ENCODE measurements at regions not wholly inside any gene's neighbourhood (a gene's known extent, or its start where the extent isn't known, plus 50 kb on each side); places are given as distances from the start of the nearest gene placed in this dataset.

DNA sequence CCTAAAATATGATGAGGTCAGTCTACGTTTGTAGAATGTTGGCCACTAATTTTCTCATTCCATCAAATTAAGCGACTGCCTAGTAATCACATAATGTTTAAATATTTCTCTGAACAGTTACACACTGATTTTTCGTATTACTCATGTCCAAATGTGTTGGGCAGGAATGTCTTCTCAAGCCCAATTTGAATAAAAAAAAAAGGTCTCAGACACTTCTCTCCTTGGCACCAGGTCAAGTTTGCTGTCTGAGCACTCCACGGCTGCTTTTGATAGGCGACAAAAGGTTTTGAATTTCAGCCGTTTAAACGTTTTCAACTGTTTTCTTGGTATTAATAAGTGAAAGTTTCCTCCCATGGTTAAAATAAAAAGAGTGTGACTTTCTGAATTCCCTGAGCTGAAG, 542.1 kb downstream of the IRX1 start:
- H3K27ac ChIP-seq = no peak overlapping the region
- no peaks in the 10 kb centered on the region for H3K9me3 ChIP-seq
- no peaks in the 10 kb centered on the region for H3K4me1 ChIP-seq
- H3K27me3 ChIP-seq = no peaks in the 10 kb centered on the region
- H3K36me3 ChIP-seq = no peaks in the 10 kb centered on the region
- intact Hi-C loops (cut with DNase I) = no loop called here
- H3K4me3 ChIP-seq = no peak overlapping the region
- no peak for DNase-seq
- H3K9ac ChIP-seq (ENCODE audit: low read depth in 2 of 2, low read length in 2 of 2) = no peak overlapping the region
- TF ChIP-seq, protein P1, sequence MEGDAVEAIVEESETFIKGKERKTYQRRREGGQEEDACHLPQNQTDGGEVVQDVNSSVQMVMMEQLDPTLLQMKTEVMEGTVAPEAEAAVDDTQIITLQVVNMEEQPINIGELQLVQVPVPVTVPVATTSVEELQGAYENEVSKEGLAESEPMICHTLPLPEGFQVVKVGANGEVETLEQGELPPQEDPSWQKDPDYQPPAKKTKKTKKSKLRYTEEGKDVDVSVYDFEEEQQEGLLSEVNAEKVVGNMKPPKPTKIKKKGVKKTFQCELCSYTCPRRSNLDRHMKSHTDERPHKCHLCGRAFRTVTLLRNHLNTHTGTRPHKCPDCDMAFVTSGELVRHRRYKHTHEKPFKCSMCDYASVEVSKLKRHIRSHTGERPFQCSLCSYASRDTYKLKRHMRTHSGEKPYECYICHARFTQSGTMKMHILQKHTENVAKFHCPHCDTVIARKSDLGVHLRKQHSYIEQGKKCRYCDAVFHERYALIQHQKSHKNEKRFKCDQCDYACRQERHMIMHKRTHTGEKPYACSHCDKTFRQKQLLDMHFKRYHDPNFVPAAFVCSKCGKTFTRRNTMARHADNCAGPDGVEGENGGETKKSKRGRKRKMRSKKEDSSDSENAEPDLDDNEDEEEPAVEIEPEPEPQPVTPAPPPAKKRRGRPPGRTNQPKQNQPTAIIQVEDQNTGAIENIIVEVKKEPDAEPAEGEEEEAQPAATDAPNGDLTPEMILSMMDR (IDR thresholded peaks at IDR 0.05) = no peak

DNA sequence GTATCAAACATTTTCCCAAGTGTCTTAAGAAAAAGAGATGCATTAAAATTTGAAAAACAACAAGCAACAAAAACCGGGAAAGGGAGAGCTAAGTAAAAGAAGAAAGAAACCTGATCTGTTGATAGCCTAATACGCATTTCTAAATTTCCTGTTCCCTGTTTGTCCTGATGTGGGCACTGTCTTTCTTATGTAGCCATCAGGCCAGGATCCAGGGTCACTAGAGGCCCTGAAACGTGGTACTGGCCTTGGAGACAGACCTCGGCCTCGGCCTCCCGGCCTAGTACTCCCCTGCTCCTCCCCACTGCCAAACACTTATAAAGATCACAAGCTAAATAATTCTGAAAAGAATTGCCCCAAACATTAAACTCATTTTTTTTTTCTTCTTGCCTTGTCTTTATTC, 547.2 kb downstream of the IRX1 start:
- no peak overlapping the region for H3K9ac ChIP-seq (ENCODE audit: low read depth in 2 of 2, low read length in 2 of 2)
- intact Hi-C loops (cut with DNase I) = no loop called here
- no peaks in the 10 kb centered on the region for H3K27me3 ChIP-seq
- no peak for DNase-seq
- H3K27ac ChIP-seq = no peak overlapping the region
- H3K9me3 ChIP-seq = no peaks in the 10 kb centered on the region
- H3K4me1 ChIP-seq = no peaks in the 10 kb centered on the region
- H3K4me3 ChIP-seq = no peak overlapping the region
- TF ChIP-seq, protein P1 (IDR thresholded peaks at IDR 0.05) = no peak
- no peaks in the 10 kb centered on the region for H3K36me3 ChIP-seq

DNA sequence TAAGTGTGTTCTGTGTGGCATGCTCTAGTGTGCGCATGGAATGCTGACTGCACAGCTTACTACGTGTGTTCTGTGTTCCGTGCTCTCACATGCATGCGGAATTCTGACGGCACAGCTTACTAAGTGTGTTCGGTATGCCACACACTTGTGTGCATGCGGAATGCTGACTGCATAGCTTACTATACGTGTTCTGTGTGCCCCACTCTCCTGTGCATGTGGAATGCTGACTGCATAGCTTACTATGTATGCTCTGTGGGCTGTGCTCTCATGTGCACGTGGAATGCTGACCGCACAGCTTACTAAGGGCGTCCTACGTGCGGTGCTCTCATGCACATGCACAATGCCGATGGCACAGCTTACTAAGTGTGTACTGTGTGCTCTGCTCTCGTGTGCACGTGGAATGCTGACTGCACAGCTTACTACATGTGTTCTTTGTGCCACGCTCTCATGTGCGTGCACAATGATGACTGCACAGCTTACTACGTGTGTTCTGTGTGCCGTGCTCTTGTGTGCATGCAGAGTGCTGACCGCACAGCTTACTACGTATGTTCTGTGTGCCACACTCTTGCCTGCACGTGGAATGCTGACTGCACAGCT, 548.9 kb downstream of the IRX1 start:
- intact Hi-C loops (cut with DNase I) = no loop called here
- no peak overlapping the region for H3K4me3 ChIP-seq
- TF ChIP-seq, protein P1 (IDR thresholded peaks at IDR 0.05) = no peak

DNA sequence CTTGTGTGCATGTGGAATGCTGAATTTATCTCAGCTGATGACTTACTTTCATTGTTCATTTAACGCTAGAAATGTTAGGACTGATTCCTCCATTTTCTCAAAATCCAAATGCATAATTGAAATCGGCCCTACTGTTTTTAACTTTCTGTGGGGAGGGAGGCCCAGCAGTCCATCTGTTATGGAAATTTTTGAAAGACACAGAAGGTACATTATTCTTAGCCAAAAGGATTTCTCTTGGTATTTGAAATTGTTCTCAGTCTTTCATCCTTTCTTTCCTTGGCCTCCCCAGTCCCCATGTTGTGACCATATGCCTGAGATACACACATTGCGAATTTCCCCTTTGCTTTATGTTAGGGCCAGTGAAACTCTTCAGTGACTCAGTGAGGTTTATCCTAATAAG, 549.9 kb downstream of the IRX1 start:
- no peak overlapping the region for H3K27ac ChIP-seq
- DNase-seq = no peak
- TF ChIP-seq, protein P1 (IDR thresholded peaks at IDR 0.05) = no peak
- no peak overlapping the region for H3K9ac ChIP-seq (ENCODE audit: low read depth in 2 of 2, low read length in 2 of 2)
- no peak overlapping the region for H3K4me3 ChIP-seq
- intact Hi-C loops (cut with DNase I) = no loop called here
- no peaks in the 10 kb centered on the region for H3K27me3 ChIP-seq
- H3K4me1 ChIP-seq = no peaks in the 10 kb centered on the region
- no peaks in the 10 kb centered on the region for H3K36me3 ChIP-seq
- H3K9me3 ChIP-seq = no peaks in the 10 kb centered on the region

More for the DNA sequence above, 548.9 kb downstream of the IRX1 start:
- no peak for DNase-seq
- Histone ChIP-seq H3K9ac (ENCODE audit: low read depth in 2 of 2, low read length in 2 of 2) (no peak overlapping the region), H3K4me1 (no peaks in the 10 kb centered on the region), H3K27ac (no peak overlapping the region), H3K36me3 (no peaks in the 10 kb centered on the region), H3K27me3 (no peaks in the 10 kb centered on the region), H3K9me3 (no peaks in the 10 kb centered on the region)

DNA sequence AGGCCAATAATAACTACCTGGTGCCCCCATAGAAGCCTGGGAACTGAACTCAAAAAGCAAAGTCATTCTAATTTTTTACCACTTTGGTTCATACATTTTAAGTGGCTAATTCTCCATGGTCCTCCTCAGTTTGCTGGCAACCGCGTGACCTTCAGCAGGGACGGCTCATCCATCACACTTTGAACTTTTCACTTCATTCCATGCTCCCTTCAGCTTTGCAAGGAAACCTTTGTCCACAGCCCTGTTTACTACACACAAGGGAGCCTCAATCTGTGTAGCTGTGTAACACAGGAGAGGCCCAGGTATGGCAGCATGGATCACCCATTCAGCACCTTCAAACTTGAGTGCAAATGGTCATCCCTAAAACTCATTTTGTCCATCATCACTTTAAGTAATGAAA, 552.4 kb downstream of the IRX1 start:
- Histone ChIP-seq H3K4me3 (no peak overlapping the region), H3K4me1 (no peaks in the 10 kb centered on the region), H3K27ac (no peak overlapping the region), H3K9ac (ENCODE audit: low read depth in 2 of 2, low read length in 2 of 2) (no peak overlapping the region), H3K9me3 (no peaks in the 10 kb centered on the region), H3K27me3 (no peaks in the 10 kb centered on the region), H3K36me3 (no peaks in the 10 kb centered on the region)
- intact Hi-C loops (cut with DNase I) = no loop called here
- no peak for DNase-seq
- TF ChIP-seq, protein P1 (IDR thresholded peaks at IDR 0.05) = no peak

Data from colonic mucosa (tissue), 4 donors.